ENCODE measurements at regions not wholly inside any gene's neighbourhood (a gene's known extent, or its start where the extent isn't known, plus 50 kb on each side); places are given as distances from the start of the nearest gene placed in this dataset.

DNA sequence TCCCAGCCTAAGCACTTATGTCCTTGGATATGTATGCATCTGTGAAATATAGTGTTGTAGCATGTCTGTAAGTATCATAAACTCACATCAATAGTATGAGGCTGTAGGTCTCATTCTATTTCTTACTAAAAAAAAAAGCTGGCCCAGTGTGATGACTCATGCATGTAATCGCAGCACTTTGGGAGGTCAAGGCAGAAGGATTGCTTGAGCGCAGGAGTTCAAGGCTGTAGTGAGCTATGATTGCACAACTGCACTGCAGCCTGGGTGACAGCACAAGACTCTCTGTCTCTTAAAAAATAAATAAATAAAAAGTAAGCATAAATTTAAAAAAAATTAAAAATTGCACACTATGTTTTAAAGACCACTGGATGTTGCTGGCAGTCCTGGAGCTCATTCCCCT is 79.1 kb upstream of the SPATA13 start:
- TF ChIP-seq, protein P1, sequence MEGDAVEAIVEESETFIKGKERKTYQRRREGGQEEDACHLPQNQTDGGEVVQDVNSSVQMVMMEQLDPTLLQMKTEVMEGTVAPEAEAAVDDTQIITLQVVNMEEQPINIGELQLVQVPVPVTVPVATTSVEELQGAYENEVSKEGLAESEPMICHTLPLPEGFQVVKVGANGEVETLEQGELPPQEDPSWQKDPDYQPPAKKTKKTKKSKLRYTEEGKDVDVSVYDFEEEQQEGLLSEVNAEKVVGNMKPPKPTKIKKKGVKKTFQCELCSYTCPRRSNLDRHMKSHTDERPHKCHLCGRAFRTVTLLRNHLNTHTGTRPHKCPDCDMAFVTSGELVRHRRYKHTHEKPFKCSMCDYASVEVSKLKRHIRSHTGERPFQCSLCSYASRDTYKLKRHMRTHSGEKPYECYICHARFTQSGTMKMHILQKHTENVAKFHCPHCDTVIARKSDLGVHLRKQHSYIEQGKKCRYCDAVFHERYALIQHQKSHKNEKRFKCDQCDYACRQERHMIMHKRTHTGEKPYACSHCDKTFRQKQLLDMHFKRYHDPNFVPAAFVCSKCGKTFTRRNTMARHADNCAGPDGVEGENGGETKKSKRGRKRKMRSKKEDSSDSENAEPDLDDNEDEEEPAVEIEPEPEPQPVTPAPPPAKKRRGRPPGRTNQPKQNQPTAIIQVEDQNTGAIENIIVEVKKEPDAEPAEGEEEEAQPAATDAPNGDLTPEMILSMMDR (IDR thresholded peaks at IDR 0.05; ENCODE audit: insufficient read depth, low read depth, low read length), result no peak
- no peak for TF ChIP-seq EZH2 (IDR thresholded peaks at IDR 0.05; ENCODE audit: insufficient read depth, low read length)

Data from astrocyte (in vitro differentiated cells and primary cell).